Spleen (tissue), 11 donors: ENCODE measurements at regions not wholly inside any gene's neighbourhood (a gene's known extent, or its start where the extent isn't known, plus 50 kb on each side); places are given as distances from the start of the nearest gene placed in this dataset.

ENCODE experiments used
- DNase-seq: peaks from one replicate; pipeline ENCODE4 v3.0.0-alpha.2; 2020
- H3K27ac ChIP-seq, 8 donors: fragments of 200-600 bp; sonication (generic) in 7 of 8; 1 replicate in 4 of 8; 2 replicates in 4 of 8; pipeline versions ENCODE4 v1.5.0 to v1.8.0; 2016 to 2021; ENCODE audit warnings: inconsistent platforms in 4 of 8, mild to moderate bottlenecking in 4 of 8, moderate library complexity in 1 of 8
- H3K27me3 ChIP-seq, 7 donors: fragments of 200-600 bp; sonication (generic) in 6 of 7; replicated peaks in 1 of 7; 1 replicate in 4 of 7; 2 replicates in 3 of 7; pipeline versions ENCODE4 v1.5.0 to v1.8.0; 2016 to 2021; ENCODE audit warnings: inconsistent platforms in 3 of 7, mild to moderate bottlenecking in 1 of 7
- H3K36me3 ChIP-seq, 6 donors: fragments of 200-600 bp; sonication (generic) in 5 of 6; 1 replicate in 4 of 6; 2 replicates in 2 of 6; pipeline versions ENCODE4 v1.5.0 to v1.8.0; 2016 to 2021; ENCODE audit warnings: inconsistent platforms in 2 of 6
- H3K4me1 ChIP-seq, 6 donors: fragments of 200-600 bp; sonication (generic) in 5 of 6; 1 replicate in 3 of 6; 2 replicates in 3 of 6; pipeline versions ENCODE4 v1.5.0 to v1.8.0; 2016 to 2021; ENCODE audit warnings: inconsistent platforms in 3 of 6
- H3K4me3 ChIP-seq, 8 donors: fragments of 200-600 bp; sonication (generic) in 7 of 8; 1 replicate in 4 of 8; 2 replicates in 4 of 8; pipeline versions ENCODE4 v1.5.0 to v1.8.0; 2016 to 2021; ENCODE audit warnings: inconsistent platforms in 4 of 8, mild to moderate bottlenecking in 4 of 8, moderate library complexity in 2 of 8
- H3K9me3 ChIP-seq, 8 donors: fragments of 200-600 bp; sonication (generic) in 7 of 8; 1 replicate in 4 of 8; 2 replicates in 4 of 8; pipeline versions ENCODE4 v1.5.0 to v1.8.0; 2016 to 2021; ENCODE audit warnings: inconsistent platforms in 4 of 8
- CTCF ChIP-seq, 11 experiments: fragments of 200-600 bp in 7 of 11; fragments of 450-650 bp in 4 of 11; sonication (generic) in 4 of 11; IDR thresholded peaks in 8 of 11; conservative IDR thresholded peaks in 3 of 11; 1 replicate in 7 of 11; 2 replicates in 4 of 11; pipeline versions ENCODE4 v1.4.0 to v1.8.0; 2016 to 2021; ENCODE audit warnings: antibody characterized with exemption in 11 of 11, inconsistent platforms in 4 of 11, mild to moderate bottlenecking in 1 of 11
- POLR2A ChIP-seq, 3 donors: fragments of 450-650 bp; IDR thresholded peaks; one replicate each; pipeline ENCODE4 v1.5.1; 2017; ENCODE audit warnings: antibody characterized with exemption in 3 of 3, mild to moderate bottlenecking in 1 of 3
- POLR2AphosphoS5 ChIP-seq, 3 donors: sonication (generic); formaldehyde crosslinking; IDR thresholded peaks; one replicate each; pipeline ENCODE4 v1.5.1; 2017; ENCODE audit warnings: antibody characterized with exemption in 3 of 3
- WGBS, 5 donors: extraction: QIAGEN DNeasy Blood & Tissue Kit in 3 of 5; methylation state at CpG; one replicate each; pipeline versions ENCODE4 v1.1.5 to v1.1.7; 2013 to 2018; 5-methylcytosine and 5-hydroxymethylcytosine counted together
- intact Hi-C: fragments of 100-400 bp; cut with DNase I; formaldehyde crosslinking; loops from one replicate; pipeline ENCODE4 v1.15.0; 2023; ENCODE audit warnings: low total_unique reads
- donor health status: healthy with polysubstance abuse.
- donor health status: DM: no; HTN: no; CAD: no; lungs with moderate emphysema.
- donor health status: DM: no; HTN: no; CAD: no.
- donor health status: Bipolar disorder and iron deficiency.
- donor health status: healthy.
- donor health status: DM: no; HTN: no; CAD: no.
- donor health status: DM: yes; HTN: yes; CAD: no.

- Histone ChIP-seq H3K4me1 (no peaks in the 10 kb centered on the region), H3K9me3 (no peaks in the 10 kb centered on the region), H3K4me3 (no peak overlapping the region), H3K27ac (no peak overlapping the region), H3K36me3 (no peaks in the 10 kb centered on the region), H3K27me3 (no peaks in the 10 kb centered on the region)
- WGBS, 5 donors, result 29 to 71% (median 50%) methylated on average over 1 of the region's 1 CpG
- no peak for DNase-seq
- intact Hi-C loops, result no loop called here
- TF ChIP-seq POLR2AphosphoS5 (IDR thresholded peaks at IDR 0.05), result no peak
- TF ChIP-seq CTCF (IDR thresholded peaks at IDR 0.05 in 8 of 11, conservative IDR thresholded peaks at IDR 0.05 in 3 of 11), result no peak
- no peak for TF ChIP-seq POLR2A (IDR thresholded peaks at IDR 0.05)
Measured at GRCh38 chr1:214935258-214935657, 147.3 kb upstream of the KCNK2 start.

GRCh38 chr1:214939180-214939579 is 143.4 kb upstream of the KCNK2 start:
- Histone ChIP-seq H3K4me3 (no peak overlapping the region), H3K27ac (no peak overlapping the region), H3K9me3 (no peaks in the 10 kb centered on the region), H3K4me1 (no peaks in the 10 kb centered on the region), H3K27me3 (no peaks in the 10 kb centered on the region), H3K36me3 (no peaks in the 10 kb centered on the region)
- DNase-seq, result no peak
- intact Hi-C loops, result no loop called here
- TF ChIP-seq POLR2AphosphoS5 (IDR thresholded peaks at IDR 0.05) (no peak), POLR2A (IDR thresholded peaks at IDR 0.05) (no peak), CTCF (IDR thresholded peaks at IDR 0.05 in 8 of 11, conservative IDR thresholded peaks at IDR 0.05 in 3 of 11) (no peak)

- H3K4me3 ChIP-seq, result no peak overlapping the region
- no peaks in the 10 kb centered on the region for H3K9me3 ChIP-seq
- no peaks in the 10 kb centered on the region for H3K4me1 ChIP-seq
- no peak overlapping the region for H3K27ac ChIP-seq
- no peak for DNase-seq
- TF ChIP-seq POLR2AphosphoS5 (IDR thresholded peaks at IDR 0.05), result no peak
- no peak for TF ChIP-seq CTCF (IDR thresholded peaks at IDR 0.05 in 8 of 11, conservative IDR thresholded peaks at IDR 0.05 in 3 of 11)
- TF ChIP-seq POLR2A (IDR thresholded peaks at IDR 0.05), result no peak
- no peaks in the 10 kb centered on the region for H3K36me3 ChIP-seq
- H3K27me3 ChIP-seq, result no peaks in the 10 kb centered on the region
- intact Hi-C loops, result no loop called here
Measured at GRCh38 chr1:214941061-214941460, 141.5 kb upstream of the KCNK2 start.

GRCh38 chr1:214943054-214943453 is 139.5 kb upstream of the KCNK2 start:
- intact Hi-C loops, result no loop called here
- H3K9me3 ChIP-seq, result no peaks in the 10 kb centered on the region
- no peak overlapping the region for H3K27ac ChIP-seq
- no peaks in the 10 kb centered on the region for H3K36me3 ChIP-seq
- no peak overlapping the region for H3K4me3 ChIP-seq
- no peak for TF ChIP-seq CTCF (IDR thresholded peaks at IDR 0.05 in 8 of 11, conservative IDR thresholded peaks at IDR 0.05 in 3 of 11)
- no peak for TF ChIP-seq POLR2A (IDR thresholded peaks at IDR 0.05)
- no peak for TF ChIP-seq POLR2AphosphoS5 (IDR thresholded peaks at IDR 0.05)
- no peaks in the 10 kb centered on the region for H3K4me1 ChIP-seq
- 56 to 80% (median 61%) methylated on average over 3 of the region's 3 CpGs for WGBS, 5 donors
- H3K27me3 ChIP-seq, result no peaks in the 10 kb centered on the region
- no peak for DNase-seq
